LNCAP (cell line): ENCODE measurements at regions not wholly inside any gene's neighbourhood (a gene's known extent, or its start where the extent isn't known, plus 50 kb on each side); places are given as distances from the start of the nearest gene placed in this dataset.

Experiments
- CTCF ChIP-seq: fragments of 450-650 bp; IDR thresholded peaks from 2 replicates; pipeline ENCODE4 v1.5.1; 2017; ENCODE audit warnings: mild to moderate bottlenecking

GRCh38 chr13:94780421-94780820, 68.1 kb upstream of the SOX21 start:
- TF ChIP-seq CTCF, result no peak

- no peak for TF ChIP-seq CTCF
Measured at GRCh38 chr13:94778986-94779385, 66.6 kb upstream of the SOX21 start.

GRCh38 chr13:94778585-94778984, 66.2 kb upstream of the SOX21 start:
- TF ChIP-seq CTCF, result no peak

- no peak for TF ChIP-seq CTCF
Measured at GRCh38 chr13:94776956-94777355, 64.6 kb upstream of the SOX21 start.

GRCh38 chr13:94776300-94776699, 64.0 kb upstream of the SOX21 start:
- no peak for TF ChIP-seq CTCF

- no peak for TF ChIP-seq CTCF
Measured at GRCh38 chr13:94765814-94766213, 53.5 kb upstream of the SOX21 start.

GRCh38 chr13:94764576-94765321, 52.4 kb upstream of the SOX21 start:
- TF ChIP-seq CTCF, result no peak
